IPS-20b (cell line): ENCODE measurements at regions not wholly inside any gene's neighbourhood (a gene's known extent, or its start where the extent isn't known, plus 50 kb on each side); places are given as distances from the start of the nearest gene placed in this dataset.

ENCODE experiments used
- H3K27ac ChIP-seq: one replicate; pipeline ENCODE4 v1.5.1; 2013; ENCODE audit warnings: low read length
- H3K27me3 ChIP-seq: 2 replicates; pipeline ENCODE4 v1.6.1; 2013; ENCODE audit warnings: mild to moderate bottlenecking, low read length, inconsistent platforms; ENCODE audit not compliant: insufficient read depth
- H3K36me3 ChIP-seq: 2 replicates; pipeline ENCODE4 v1.6.1; 2013; ENCODE audit warnings: low read depth, mild to moderate bottlenecking, inconsistent platforms, low read length, moderate library complexity; ENCODE audit not compliant: insufficient read depth
- H3K4me1 ChIP-seq: 2 replicates; pipeline ENCODE4 v1.6.1; 2013; ENCODE audit warnings: mild to moderate bottlenecking, control low read depth, inconsistent platforms, low read length, moderate library complexity; ENCODE audit not compliant: insufficient read depth
- H3K4me3 ChIP-seq: 2 replicates; pipeline ENCODE4 v1.5.1; 2013; ENCODE audit warnings: mild to moderate bottlenecking, low read length, inconsistent platforms
- H3K9ac ChIP-seq: 2 replicates; pipeline ENCODE4 v1.6.1; 2013; ENCODE audit warnings: low read depth, mild to moderate bottlenecking, inconsistent platforms, low read length, moderate library complexity
- H3K9me3 ChIP-seq: 2 replicates; pipeline ENCODE4 v1.6.1; 2013; ENCODE audit warnings: mild to moderate bottlenecking, low read depth, low read length, inconsistent platforms; ENCODE audit not compliant: insufficient read depth

DNA sequence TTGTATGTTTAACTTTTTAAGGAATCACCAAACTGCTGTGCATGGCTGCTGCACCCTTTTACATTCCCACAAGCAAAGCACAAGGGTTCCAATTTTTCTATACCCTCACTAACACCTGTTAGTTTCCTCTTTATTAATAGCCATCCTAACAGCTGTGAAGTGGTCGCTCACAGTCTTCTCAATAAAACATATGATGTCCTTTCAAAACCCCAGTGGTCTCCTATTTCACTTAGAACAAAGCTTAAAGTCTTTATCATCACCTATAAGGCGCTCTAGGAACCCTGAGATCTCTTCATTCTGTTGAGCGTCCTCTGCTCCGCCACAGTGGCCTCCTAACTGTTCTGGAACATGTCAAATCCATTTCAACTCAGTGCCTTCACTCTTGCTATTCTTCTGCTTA, 400.5 kb downstream of the KLF12 start:
- H3K27ac ChIP-seq, result no peak overlapping the region
- H3K9me3 ChIP-seq, result no peaks in the 10 kb centered on the region
- H3K36me3 ChIP-seq, result no peaks in the 10 kb centered on the region
- no peaks in the 10 kb centered on the region for H3K27me3 ChIP-seq
- no peak overlapping the region for H3K9ac ChIP-seq
- H3K4me1 ChIP-seq, result peaks cover 11% of the 10 kb centered on the region; the same call in 1 of the 2 replicates
- H3K4me3 ChIP-seq, result no peak overlapping the region

DNA sequence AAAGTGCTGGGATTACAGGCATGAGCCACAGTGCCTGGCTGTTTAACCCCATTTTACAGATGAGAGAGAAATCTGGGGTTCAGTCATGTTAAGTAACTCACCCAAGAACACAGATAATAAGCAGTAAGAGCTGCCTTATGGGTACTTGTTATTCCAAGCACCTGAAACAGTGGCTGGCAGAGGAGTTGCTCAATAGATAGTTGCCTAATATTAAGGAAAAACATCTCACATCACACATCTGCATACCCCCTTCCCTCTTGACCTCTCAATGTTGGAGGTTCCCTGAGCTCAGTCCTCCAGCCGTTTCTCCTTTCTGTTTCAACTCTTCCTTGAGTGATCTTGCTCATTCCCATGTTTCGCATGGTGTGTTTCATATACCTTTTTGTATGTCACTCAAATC, 401.9 kb downstream of the KLF12 start:
- Histone ChIP-seq H3K27ac (no peak overlapping the region), H3K9me3 (no peaks in the 10 kb centered on the region), H3K4me3 (no peak overlapping the region), H3K4me1 (peaks cover 11% of the 10 kb centered on the region; the same call in 1 of the 2 replicates), H3K9ac (no peak overlapping the region), H3K36me3 (no peaks in the 10 kb centered on the region), H3K27me3 (no peaks in the 10 kb centered on the region)

DNA sequence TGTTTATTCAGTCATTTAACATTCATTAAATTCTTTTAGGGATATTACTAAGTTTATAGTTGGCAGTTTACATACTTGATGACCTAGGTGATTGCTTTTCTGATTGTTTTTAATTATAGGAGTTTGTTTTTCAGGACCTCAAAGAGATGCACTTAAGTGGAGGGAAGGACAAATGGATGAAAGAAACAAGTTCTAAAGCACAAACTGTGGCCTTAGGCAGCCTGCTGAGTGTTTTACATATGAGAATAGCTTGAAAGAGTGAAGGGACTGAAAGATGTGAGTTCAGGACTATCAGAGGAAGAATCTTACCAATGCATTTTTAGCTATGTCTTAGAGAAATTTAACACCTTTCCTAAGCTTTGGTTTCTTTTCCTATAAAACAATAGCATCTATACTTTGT, 402.6 kb downstream of the KLF12 start:
- H3K4me1 ChIP-seq, result peaks cover 11% of the 10 kb centered on the region; the same call in 1 of the 2 replicates
- no peaks in the 10 kb centered on the region for H3K9me3 ChIP-seq
- no peak overlapping the region for H3K27ac ChIP-seq
- no peaks in the 10 kb centered on the region for H3K36me3 ChIP-seq
- H3K4me3 ChIP-seq, result no peak overlapping the region
- H3K27me3 ChIP-seq, result no peaks in the 10 kb centered on the region
- H3K9ac ChIP-seq, result no peak overlapping the region

DNA sequence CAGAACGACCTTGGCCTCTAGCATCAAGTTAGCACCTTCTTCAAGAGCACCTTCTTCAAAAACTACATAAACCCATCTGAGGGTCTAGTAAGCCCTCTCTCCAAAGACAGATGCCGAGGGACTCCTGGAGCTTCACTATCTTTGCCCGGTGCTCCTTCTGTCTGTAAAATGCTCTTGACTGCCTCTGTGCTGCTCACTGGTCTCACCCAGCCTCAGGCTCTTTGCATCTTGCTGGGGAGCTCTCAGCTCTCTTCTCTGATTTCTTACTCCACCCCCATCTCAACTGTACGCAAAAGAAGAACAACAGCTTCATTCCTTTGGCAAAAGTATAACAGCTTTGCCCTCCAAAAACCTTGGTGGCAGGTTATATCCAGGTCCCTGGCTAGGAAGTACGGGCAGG, 404.2 kb downstream of the KLF12 start:
- H3K36me3 ChIP-seq, result no peaks in the 10 kb centered on the region
- H3K27me3 ChIP-seq, result no peaks in the 10 kb centered on the region
- peaks cover 11% of the 10 kb centered on the region; the same call in 1 of the 2 replicates for H3K4me1 ChIP-seq
- no peak overlapping the region for H3K27ac ChIP-seq
- H3K9me3 ChIP-seq, result no peaks in the 10 kb centered on the region
- H3K4me3 ChIP-seq, result no peak overlapping the region
- no peak overlapping the region for H3K9ac ChIP-seq

DNA sequence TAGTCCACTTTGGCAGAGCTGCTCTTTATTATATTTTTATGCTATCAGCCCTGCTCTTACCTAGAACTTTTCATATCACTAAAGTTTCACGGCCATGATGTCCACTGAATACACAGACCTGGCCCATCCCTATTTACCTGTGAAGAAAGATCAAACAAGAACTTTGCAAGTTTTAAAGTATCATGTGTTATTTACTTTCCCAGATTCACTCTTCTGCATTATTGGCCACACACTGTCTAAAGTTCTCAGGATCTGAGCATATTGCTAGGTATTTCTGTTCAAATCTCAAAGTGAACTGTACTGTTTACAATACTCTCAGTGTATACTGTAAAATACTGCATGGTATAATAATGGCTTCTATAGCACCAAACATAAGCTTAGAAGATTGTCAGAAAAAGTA, 405.2 kb downstream of the KLF12 start:
- H3K9me3 ChIP-seq, result no peaks in the 10 kb centered on the region
- no peak overlapping the region for H3K27ac ChIP-seq
- no peaks in the 10 kb centered on the region for H3K27me3 ChIP-seq
- peaks cover 11% of the 10 kb centered on the region; the same call in 1 of the 2 replicates for H3K4me1 ChIP-seq
- H3K9ac ChIP-seq, result no peak overlapping the region
- no peak overlapping the region for H3K4me3 ChIP-seq
- H3K36me3 ChIP-seq, result no peaks in the 10 kb centered on the region

DNA sequence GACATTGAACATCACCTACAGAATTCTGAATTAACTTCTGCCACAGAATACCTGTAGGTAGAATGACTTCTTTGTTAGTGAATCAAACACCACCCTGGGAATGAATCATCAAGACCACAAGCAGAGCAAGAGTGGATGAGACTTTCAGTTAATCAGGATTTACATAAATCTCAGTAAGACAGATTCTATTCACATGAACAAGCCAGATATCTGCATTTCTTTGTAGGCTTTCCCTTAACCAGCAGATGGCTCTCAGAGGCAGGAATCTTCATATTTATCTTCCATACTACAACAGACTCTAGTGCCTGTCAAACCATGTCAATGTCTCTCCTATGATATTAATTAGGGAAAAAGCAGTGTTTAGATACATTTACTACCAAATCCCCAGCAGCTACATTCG, 412.1 kb downstream of the KLF12 start:
- Histone ChIP-seq H3K9ac (peak overlapping the region; percentile 47; the same call in 1 of the 2 replicates), H3K9me3 (no peaks in the 10 kb centered on the region), H3K27ac (peak overlapping the region; percentile 67), H3K36me3 (no peaks in the 10 kb centered on the region), H3K4me1 (peaks cover 30% of the 10 kb centered on the region; the same call in 1 of the 2 replicates), H3K4me3 (peak overlapping the region; percentile 57; the same call in 1 of the 2 replicates), H3K27me3 (no peaks in the 10 kb centered on the region)

DNA sequence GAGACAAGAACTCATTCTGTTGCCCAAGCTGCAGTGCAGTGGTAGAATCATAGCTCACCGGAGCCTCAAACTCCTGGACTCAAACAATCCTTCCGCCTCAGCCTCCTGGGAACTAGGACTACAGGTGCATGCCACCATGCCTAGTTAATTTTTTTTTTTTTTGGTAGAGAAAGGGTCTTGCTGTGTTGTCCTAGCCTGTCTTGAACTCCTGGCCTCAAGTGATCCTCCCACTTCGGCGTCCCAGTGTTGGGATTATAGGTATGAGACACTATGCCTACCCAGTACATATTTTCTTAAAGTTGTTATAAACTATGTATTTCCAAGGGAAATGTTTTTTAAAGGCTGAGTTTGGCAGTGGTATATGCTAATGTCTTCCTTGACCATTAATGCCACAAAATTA, 412.6 kb downstream of the KLF12 start:
- peak overlapping the region; percentile 57; the same call in 1 of the 2 replicates for H3K4me3 ChIP-seq
- peak overlapping the region; percentile 16 for H3K27ac ChIP-seq
- H3K36me3 ChIP-seq, result no peaks in the 10 kb centered on the region
- H3K4me1 ChIP-seq, result peaks cover 30% of the 10 kb centered on the region; the same call in 1 of the 2 replicates
- 0 out of 2 replicates have a peak overlapping the region, but pooled peaks have one; percentile 13 for H3K9ac ChIP-seq
- H3K9me3 ChIP-seq, result no peaks in the 10 kb centered on the region
- no peaks in the 10 kb centered on the region for H3K27me3 ChIP-seq

DNA sequence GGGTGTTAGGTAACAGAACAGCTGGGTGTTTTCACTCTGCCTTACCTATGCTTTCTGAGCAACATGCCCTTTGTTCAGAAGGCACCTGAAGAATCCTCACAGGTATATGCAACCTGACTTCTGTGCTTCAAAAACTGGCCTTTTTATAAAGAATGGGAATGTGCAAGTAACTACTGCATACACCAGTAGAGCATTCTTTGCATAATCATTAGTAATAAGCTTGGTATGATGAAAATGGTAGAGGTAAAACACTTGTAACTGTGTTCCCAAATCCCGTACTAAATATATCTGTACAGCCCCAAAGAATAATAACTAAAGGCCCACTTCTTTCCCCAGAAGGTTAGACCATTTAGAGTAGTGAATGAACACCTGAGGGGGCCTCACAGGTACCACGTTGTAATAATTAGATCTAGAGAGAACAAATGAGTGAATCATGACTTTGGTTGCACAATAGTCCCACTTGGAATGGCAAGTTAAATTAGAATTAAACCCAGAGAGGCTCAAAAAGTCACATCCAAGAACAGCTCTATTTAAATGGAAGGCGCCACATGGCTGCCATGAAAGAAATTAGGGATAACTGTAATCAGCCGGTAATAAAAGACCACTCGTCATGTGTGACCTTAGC, 413.9 kb downstream of the KLF12 start:
- Histone ChIP-seq H3K4me1 (peaks cover 34% of the 10 kb centered on the region), H3K27me3 (no peaks in the 10 kb centered on the region), H3K9ac (no peak overlapping the region), H3K4me3 (no peak overlapping the region), H3K27ac (no peak overlapping the region), H3K36me3 (no peaks in the 10 kb centered on the region), H3K9me3 (no peaks in the 10 kb centered on the region)

DNA sequence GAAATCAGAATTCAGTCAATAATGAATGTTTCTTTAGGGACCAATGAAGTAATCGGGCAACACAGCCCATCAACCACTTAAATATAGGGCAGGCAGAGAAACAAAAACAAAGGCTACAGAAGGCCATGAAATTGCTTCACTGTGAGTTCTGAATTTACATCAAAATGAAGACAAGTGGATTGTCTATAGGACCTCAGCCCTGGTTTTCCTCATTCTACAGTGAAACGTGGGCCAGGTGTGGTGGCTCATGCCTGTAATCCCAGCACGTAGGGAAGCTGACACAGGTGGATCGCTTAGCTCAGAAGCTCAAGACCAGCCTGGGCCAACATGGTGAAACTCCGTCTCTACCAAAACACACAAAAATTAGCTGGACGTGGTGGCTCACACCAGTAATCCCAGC, 416.0 kb downstream of the KLF12 start:
- H3K27me3 ChIP-seq, result no peaks in the 10 kb centered on the region
- no peaks in the 10 kb centered on the region for H3K36me3 ChIP-seq
- H3K27ac ChIP-seq, result no peak overlapping the region
- H3K4me3 ChIP-seq, result no peak overlapping the region
- H3K9me3 ChIP-seq, result no peaks in the 10 kb centered on the region
- no peak overlapping the region for H3K9ac ChIP-seq
- H3K4me1 ChIP-seq, result peaks cover 34% of the 10 kb centered on the region

DNA sequence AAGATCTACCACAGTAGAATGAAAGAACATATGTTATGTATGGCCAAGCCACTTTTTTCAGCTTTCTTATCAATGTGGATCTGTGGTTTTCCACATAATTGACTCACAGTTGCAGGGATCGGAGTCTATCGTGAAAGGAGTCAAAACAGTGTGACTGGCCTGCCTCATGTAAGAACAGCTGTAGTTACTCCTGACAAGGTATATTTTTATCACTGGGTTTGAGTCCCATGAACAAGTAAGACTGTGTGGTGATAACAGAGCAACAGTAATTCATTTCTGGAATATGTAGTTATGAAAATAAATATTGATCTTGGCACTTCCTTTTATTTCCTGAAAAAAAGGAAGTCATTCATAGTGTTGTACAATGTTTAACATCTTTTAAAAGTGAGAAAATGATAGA, 416.6 kb downstream of the KLF12 start:
- no peak overlapping the region for H3K27ac ChIP-seq
- H3K9me3 ChIP-seq, result no peaks in the 10 kb centered on the region
- H3K27me3 ChIP-seq, result no peaks in the 10 kb centered on the region
- peaks cover 27% of the 10 kb centered on the region for H3K4me1 ChIP-seq
- no peak overlapping the region for H3K4me3 ChIP-seq
- no peak overlapping the region for H3K9ac ChIP-seq
- H3K36me3 ChIP-seq, result no peaks in the 10 kb centered on the region

DNA sequence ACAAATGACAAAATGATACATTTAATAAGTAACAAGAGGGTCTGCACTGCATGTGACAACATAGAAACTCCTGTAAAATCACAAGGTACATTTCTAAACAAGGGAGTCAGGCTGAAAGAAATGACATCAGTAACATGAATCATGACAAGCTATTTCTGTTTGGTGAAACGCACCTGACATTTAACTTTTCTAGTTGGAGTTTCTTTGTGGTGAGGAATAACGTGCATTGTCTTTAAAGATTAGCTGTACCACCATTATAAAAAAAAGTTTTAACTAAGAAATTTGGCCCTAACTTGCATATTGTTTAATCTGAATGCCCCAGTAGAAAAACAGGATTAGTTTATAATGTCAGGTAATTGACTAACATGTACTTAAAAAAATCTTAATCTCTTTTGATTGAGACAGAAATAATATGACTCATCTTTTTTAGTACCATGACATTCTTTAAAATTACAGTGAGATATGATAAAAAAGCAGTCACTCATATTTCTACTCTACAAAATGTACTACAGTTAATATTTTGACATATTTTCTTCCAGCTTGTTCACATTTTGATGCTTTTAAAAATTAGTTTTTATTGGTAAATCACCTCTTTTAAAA, 418.2 kb downstream of the KLF12 start:
- Histone ChIP-seq H3K36me3 (no peaks in the 10 kb centered on the region), H3K27me3 (no peaks in the 10 kb centered on the region), H3K4me1 (peaks cover 20% of the 10 kb centered on the region), H3K4me3 (no peak overlapping the region), H3K27ac (no peak overlapping the region), H3K9ac (no peak overlapping the region), H3K9me3 (no peaks in the 10 kb centered on the region)
